ENCODE measurements at regions not wholly inside any gene's neighbourhood (a gene's known extent, or its start where the extent isn't known, plus 50 kb on each side); places are given as distances from the start of the nearest gene placed in this dataset.

GRCh38 chr10:78645169-78645686 lies 423.5 kb upstream of the ZMIZ1 start:
- TF ChIP-seq HDGF (IDR thresholded peaks at IDR 0.05; ENCODE audit: borderline replicate concordance) (no peak), SP1 (IDR thresholded peaks at IDR 0.05) (no peak)
- CTCF ChIA-PET, result interaction anchor here (0.6 kb wide), 1 partner anchor 284 kb away, joined by 3 read pairs; no protein-coding TSS in a partner anchor

GRCh38 chr10:78645975-78646374 lies 422.8 kb upstream of the ZMIZ1 start:
- ChIA-PET CTCF (no interaction called here), POLR2A (no interaction called here)
- TF ChIP-seq SUZ12 (IDR thresholded peaks at IDR 0.05) (no peak), L3MBTL2 (conservative IDR thresholded peaks at IDR 0.05) (no peak), ZNF384 (IDR thresholded peaks at IDR 0.05) (no peak), ARNT (IDR thresholded peaks at IDR 0.05) (no peak), HDGF (IDR thresholded peaks at IDR 0.05; ENCODE audit: borderline replicate concordance) (no peak), FOXA1 (IDR thresholded peaks at IDR 0.05) (no peak), FOXM1 (IDR thresholded peaks at IDR 0.05; ENCODE audit: borderline replicate concordance) (no peak), ELF4 (IDR thresholded peaks at IDR 0.05) (no peak), SP1 (IDR thresholded peaks at IDR 0.05) (no peak)
- no peak for DNase-seq (ENCODE audit: extremely low spot score)

More at GRCh38 chr10:78645169-78645686, 423.5 kb upstream of the ZMIZ1 start:
- no peak for DNase-seq (ENCODE audit: extremely low spot score)
- POLR2A ChIA-PET, result no interaction called here

DNA sequence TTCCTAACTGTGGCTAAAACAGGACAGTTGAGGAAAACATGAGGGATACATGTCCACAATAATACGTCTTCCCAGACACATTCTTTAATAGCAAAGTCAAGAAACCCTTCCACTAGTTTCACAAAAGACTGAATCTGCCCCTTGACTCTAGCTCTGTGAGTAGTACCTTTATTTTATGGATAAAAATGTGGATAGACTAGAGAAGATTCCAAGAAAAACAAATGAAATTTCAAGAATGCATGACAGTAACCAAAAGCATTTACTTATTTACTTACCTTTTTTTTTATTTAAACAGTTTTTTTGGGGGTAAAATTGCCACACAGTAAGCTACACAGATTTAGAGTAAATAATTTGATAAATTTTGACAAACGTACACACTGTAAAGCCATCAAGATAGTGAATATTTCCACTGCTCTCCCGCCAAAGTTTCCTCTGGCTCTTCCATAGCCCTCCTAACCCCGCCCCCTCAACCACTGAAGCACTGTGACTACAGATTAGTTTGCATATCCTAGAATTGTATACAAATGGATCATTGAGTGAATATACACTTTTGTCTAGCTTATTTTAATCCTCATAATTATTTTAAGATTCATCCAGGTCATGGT lies 420.4 kb upstream of the ZMIZ1 start:
- CTCF ChIA-PET, result interaction anchor here (2.3 kb wide), 1 partner anchor 10 kb away, joined by 7 read pairs; no protein-coding TSS in a partner anchor
- TF ChIP-seq FOXA1 (IDR thresholded peaks at IDR 0.05), result no peak
- TF ChIP-seq L3MBTL2 (conservative IDR thresholded peaks at IDR 0.05), result no peak
- no peak for TF ChIP-seq SUZ12 (IDR thresholded peaks at IDR 0.05)
- TF ChIP-seq TARDBP (IDR thresholded peaks at IDR 0.05), result no peak
- no peak for TF ChIP-seq ZNF384 (IDR thresholded peaks at IDR 0.05)
- TF ChIP-seq ELF4 (IDR thresholded peaks at IDR 0.05), result no peak
- no peak for TF ChIP-seq LEF1 (IDR thresholded peaks at IDR 0.05; ENCODE audit: borderline replicate concordance)
- TF ChIP-seq FOXK2 (IDR thresholded peaks at IDR 0.05), result no peak
- TF ChIP-seq PKNOX1 (IDR thresholded peaks at IDR 0.05), result no peak
- TF ChIP-seq SP1 (IDR thresholded peaks at IDR 0.05), result no peak
- TF ChIP-seq BHLHE40 (IDR thresholded peaks at IDR 0.05; ENCODE audit: borderline replicate concordance), result no peak
- no peak for TF ChIP-seq CTBP1 (IDR thresholded peaks at IDR 0.05; ENCODE audit: borderline replicate concordance)
- DNase-seq (ENCODE audit: extremely low spot score), result no peak
- POLR2A ChIA-PET, result no interaction called here

DNA sequence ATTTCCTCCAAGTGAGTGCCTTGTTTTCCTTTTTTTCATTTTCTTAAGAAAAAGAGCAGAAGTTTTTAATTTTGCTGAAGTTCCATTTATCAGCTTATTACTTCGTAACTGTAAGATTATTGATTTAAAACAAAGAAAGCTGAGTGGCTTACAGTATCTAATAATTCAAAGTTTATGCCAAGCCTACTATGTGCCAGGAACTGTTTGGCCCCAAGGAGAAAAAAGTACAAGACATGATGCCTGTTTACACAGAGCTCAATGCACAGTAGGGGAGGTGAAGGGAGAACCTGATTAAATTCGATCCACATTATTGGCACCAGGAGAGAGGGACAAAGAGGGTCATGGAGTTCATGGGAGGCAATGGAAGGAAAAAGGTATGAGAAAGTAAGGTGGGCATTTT lies 419.3 kb upstream of the ZMIZ1 start:
- no peak for DNase-seq (ENCODE audit: extremely low spot score)
- TF ChIP-seq L3MBTL2 (conservative IDR thresholded peaks at IDR 0.05) (no peak), ARNT (IDR thresholded peaks at IDR 0.05) (no peak), HDGF (IDR thresholded peaks at IDR 0.05; ENCODE audit: borderline replicate concordance) (no peak), ZNF384 (IDR thresholded peaks at IDR 0.05) (no peak), CTBP1 (IDR thresholded peaks at IDR 0.05; ENCODE audit: borderline replicate concordance) (no peak), TARDBP (IDR thresholded peaks at IDR 0.05) (no peak), ELF4 (IDR thresholded peaks at IDR 0.05) (no peak), PKNOX1 (IDR thresholded peaks at IDR 0.05) (no peak), BHLHE40 (IDR thresholded peaks at IDR 0.05; ENCODE audit: borderline replicate concordance) (no peak), SUZ12 (IDR thresholded peaks at IDR 0.05) (no peak), NFRKB (IDR thresholded peaks at IDR 0.05) (no peak), SP1 (IDR thresholded peaks at IDR 0.05) (no peak), LEF1 (IDR thresholded peaks at IDR 0.05; ENCODE audit: borderline replicate concordance) (no peak), FOXA1 (IDR thresholded peaks at IDR 0.05) (no peak), FOXM1 (IDR thresholded peaks at IDR 0.05; ENCODE audit: borderline replicate concordance) (no peak), FOXK2 (IDR thresholded peaks at IDR 0.05) (no peak)
- ChIA-PET POLR2A (no interaction called here), CTCF (interaction anchor here (2.3 kb wide), 1 partner anchor 8 kb away, joined by 7 read pairs; no protein-coding TSS in a partner anchor)

DNA sequence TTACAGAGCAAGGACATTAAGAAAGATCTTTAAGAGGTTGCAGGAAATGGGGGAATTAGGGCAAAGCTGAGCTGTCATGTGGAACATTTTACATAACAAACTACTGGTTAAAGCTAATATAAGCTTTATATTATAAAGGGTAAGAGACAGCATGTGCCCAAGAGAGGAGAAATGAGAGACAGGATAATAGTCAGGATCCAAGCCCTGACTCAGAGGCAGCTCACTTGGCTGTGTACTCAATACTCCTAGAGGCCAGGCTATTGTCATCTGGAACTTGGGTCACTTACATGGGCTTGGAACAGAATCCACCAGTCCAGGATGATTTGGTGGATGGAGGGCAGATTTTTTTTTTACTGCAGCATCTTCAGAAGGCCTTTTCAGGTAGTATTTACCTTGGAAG lies 418.6 kb upstream of the ZMIZ1 start:
- ChIA-PET POLR2A (no interaction called here), CTCF (interaction anchor here (2.3 kb wide), 1 partner anchor 8 kb away, joined by 7 read pairs; no protein-coding TSS in a partner anchor)
- TF ChIP-seq PKNOX1 (IDR thresholded peaks at IDR 0.05), result no peak
- no peak for TF ChIP-seq CTBP1 (IDR thresholded peaks at IDR 0.05; ENCODE audit: borderline replicate concordance)
- no peak for TF ChIP-seq ZNF384 (IDR thresholded peaks at IDR 0.05)
- no peak for TF ChIP-seq ARNT (IDR thresholded peaks at IDR 0.05)
- no peak for TF ChIP-seq L3MBTL2 (conservative IDR thresholded peaks at IDR 0.05)
- no peak for TF ChIP-seq HDGF (IDR thresholded peaks at IDR 0.05; ENCODE audit: borderline replicate concordance)
- no peak for TF ChIP-seq NFRKB (IDR thresholded peaks at IDR 0.05)
- TF ChIP-seq TARDBP (IDR thresholded peaks at IDR 0.05), result no peak
- DNase-seq (ENCODE audit: extremely low spot score), result no peak

DNA sequence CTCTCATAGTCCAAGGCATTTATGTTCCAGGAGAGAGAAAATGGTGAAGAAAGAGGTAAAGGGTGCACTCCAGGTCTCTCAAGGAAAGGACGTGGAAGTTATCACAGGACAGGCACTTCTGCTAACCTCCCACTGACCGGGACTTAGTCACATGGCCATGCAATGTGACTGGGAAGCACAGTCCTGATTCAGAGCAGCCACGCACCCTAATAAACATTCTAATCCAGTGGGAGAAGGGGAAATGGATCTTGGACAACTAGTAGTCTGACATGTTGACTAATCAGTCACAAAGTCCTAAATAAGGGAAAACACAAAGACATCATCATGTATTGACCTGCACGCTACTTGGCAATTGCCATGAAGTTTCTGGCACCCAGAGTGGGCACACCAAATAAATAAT lies 417.5 kb upstream of the ZMIZ1 start:
- TF ChIP-seq NFRKB (IDR thresholded peaks at IDR 0.05), result no peak
- no peak for TF ChIP-seq LEF1 (IDR thresholded peaks at IDR 0.05; ENCODE audit: borderline replicate concordance)
- no peak for TF ChIP-seq FOXA1 (IDR thresholded peaks at IDR 0.05)
- TF ChIP-seq TARDBP (IDR thresholded peaks at IDR 0.05), result no peak
- TF ChIP-seq SP1 (IDR thresholded peaks at IDR 0.05), result no peak
- no peak for TF ChIP-seq ARNT (IDR thresholded peaks at IDR 0.05)
- no peak for TF ChIP-seq HDGF (IDR thresholded peaks at IDR 0.05; ENCODE audit: borderline replicate concordance)
- no peak for TF ChIP-seq ELF4 (IDR thresholded peaks at IDR 0.05)
- TF ChIP-seq L3MBTL2 (conservative IDR thresholded peaks at IDR 0.05), result no peak
- DNase-seq (ENCODE audit: extremely low spot score), result no peak
- ChIA-PET CTCF (no interaction called here), POLR2A (no interaction called here)

Measured in HEK293T (cell line).